ENCODE measurements at regions not wholly inside any gene's neighbourhood (a gene's known extent, or its start where the extent isn't known, plus 50 kb on each side); places are given as distances from the start of the nearest gene placed in this dataset.

DNA sequence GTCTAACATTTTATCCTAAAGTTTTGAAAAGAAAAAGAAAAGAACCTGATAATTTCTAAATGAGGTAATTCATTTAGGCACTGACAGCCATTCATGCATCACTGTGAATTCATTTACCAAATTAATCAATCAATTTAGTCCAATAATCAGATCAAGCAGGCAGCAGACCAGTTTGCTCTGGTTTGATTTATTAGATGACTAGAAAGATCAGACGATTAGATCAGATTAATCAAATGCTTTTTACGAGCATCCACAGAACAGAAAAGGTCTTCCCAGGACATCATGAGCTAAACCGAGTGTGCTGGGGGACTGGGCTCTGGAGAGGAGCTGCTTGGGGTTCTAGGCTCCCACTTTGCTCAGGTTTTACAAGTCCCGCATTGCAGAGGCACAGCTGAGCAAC lies 226.5 kb upstream of the MYO3A start:
- no peaks in the 10 kb centered on the region for H3K9me3 ChIP-seq (ENCODE audit: insufficient read depth, low read length)
- H3K4me2 ChIP-seq (ENCODE audit: low read length), result no peak overlapping the region
- TF ChIP-seq, protein P1, sequence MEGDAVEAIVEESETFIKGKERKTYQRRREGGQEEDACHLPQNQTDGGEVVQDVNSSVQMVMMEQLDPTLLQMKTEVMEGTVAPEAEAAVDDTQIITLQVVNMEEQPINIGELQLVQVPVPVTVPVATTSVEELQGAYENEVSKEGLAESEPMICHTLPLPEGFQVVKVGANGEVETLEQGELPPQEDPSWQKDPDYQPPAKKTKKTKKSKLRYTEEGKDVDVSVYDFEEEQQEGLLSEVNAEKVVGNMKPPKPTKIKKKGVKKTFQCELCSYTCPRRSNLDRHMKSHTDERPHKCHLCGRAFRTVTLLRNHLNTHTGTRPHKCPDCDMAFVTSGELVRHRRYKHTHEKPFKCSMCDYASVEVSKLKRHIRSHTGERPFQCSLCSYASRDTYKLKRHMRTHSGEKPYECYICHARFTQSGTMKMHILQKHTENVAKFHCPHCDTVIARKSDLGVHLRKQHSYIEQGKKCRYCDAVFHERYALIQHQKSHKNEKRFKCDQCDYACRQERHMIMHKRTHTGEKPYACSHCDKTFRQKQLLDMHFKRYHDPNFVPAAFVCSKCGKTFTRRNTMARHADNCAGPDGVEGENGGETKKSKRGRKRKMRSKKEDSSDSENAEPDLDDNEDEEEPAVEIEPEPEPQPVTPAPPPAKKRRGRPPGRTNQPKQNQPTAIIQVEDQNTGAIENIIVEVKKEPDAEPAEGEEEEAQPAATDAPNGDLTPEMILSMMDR (IDR thresholded peaks at IDR 0.05; ENCODE audit: low read depth, low read length), result no peak
- no peak for TF ChIP-seq EZH2phosphoT487 (IDR thresholded peaks at IDR 0.05; ENCODE audit: low read depth)
- no peak overlapping the region for H3K4me3 ChIP-seq (ENCODE audit: low read length)
- H3K4me1 ChIP-seq (ENCODE audit: low read length), result no peaks in the 10 kb centered on the region
- no peaks in the 10 kb centered on the region for H3K79me2 ChIP-seq (ENCODE audit: low read length)
- no peaks in the 10 kb centered on the region for H3K27me3 ChIP-seq (ENCODE audit: low read depth, low read length)
- H2AFZ ChIP-seq (ENCODE audit: low read depth, low read length), result no peak overlapping the region
- H3K9ac ChIP-seq (ENCODE audit: low read length), result no peak overlapping the region
- no peaks in the 10 kb centered on the region for H3K36me3 ChIP-seq (replicated peaks; ENCODE audit: low read depth, low read length)
- no peak overlapping the region for H3K27ac ChIP-seq (ENCODE audit: low read length)
- no peaks in the 10 kb centered on the region for H4K20me1 ChIP-seq (ENCODE audit: insufficient read depth, low read length)

GRCh38 chr10:25707976-25708671 lies 225.9 kb upstream of the MYO3A start:
- no peaks in the 10 kb centered on the region for H3K27me3 ChIP-seq (ENCODE audit: low read depth, low read length)
- no peak overlapping the region for H3K9ac ChIP-seq (ENCODE audit: low read length)
- no peaks in the 10 kb centered on the region for H3K36me3 ChIP-seq (replicated peaks; ENCODE audit: low read depth, low read length)
- H3K4me1 ChIP-seq (ENCODE audit: low read length), result no peaks in the 10 kb centered on the region
- no peaks in the 10 kb centered on the region for H3K9me3 ChIP-seq (ENCODE audit: insufficient read depth, low read length)
- no peak for TF ChIP-seq EZH2phosphoT487 (IDR thresholded peaks at IDR 0.05; ENCODE audit: low read depth)
- TF ChIP-seq, protein P1 (IDR thresholded peaks at IDR 0.05; ENCODE audit: low read depth, low read length), result no peak
- H4K20me1 ChIP-seq (ENCODE audit: insufficient read depth, low read length), result no peaks in the 10 kb centered on the region
- H3K4me2 ChIP-seq (ENCODE audit: low read length), result no peak overlapping the region
- H3K79me2 ChIP-seq (ENCODE audit: low read length), result no peaks in the 10 kb centered on the region
- H3K27ac ChIP-seq (ENCODE audit: low read length), result no peak overlapping the region
- no peak overlapping the region for H2AFZ ChIP-seq (ENCODE audit: low read depth, low read length)
- no peak overlapping the region for H3K4me3 ChIP-seq (ENCODE audit: low read length)

DNA sequence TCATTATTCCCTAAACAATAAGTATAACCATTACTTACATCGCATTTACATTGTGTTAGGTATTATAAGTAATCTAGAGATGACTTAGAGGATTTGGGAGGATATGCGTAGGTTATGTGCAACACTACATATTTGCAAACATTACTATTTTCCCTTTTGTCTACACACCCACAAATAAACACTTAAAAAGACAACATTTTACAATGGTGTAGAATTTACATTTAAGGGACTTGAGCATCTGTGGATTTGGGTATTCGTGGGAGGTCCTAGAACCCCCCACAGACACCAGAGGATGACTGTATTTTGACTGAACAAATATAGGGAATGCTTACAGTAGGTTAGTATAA lies 220.2 kb upstream of the MYO3A start:
- Histone ChIP-seq H3K4me1 (ENCODE audit: low read length) (no peaks in the 10 kb centered on the region), H3K4me2 (ENCODE audit: low read length) (no peak overlapping the region), H3K36me3 (replicated peaks; ENCODE audit: low read depth, low read length) (no peaks in the 10 kb centered on the region), H3K27ac (ENCODE audit: low read length) (no peak overlapping the region), H2AFZ (ENCODE audit: low read depth, low read length) (no peak overlapping the region), H3K9me3 (ENCODE audit: insufficient read depth, low read length) (no peaks in the 10 kb centered on the region), H4K20me1 (ENCODE audit: insufficient read depth, low read length) (no peaks in the 10 kb centered on the region), H3K27me3 (ENCODE audit: low read depth, low read length) (no peaks in the 10 kb centered on the region), H3K4me3 (ENCODE audit: low read length) (no peak overlapping the region), H3K79me2 (ENCODE audit: low read length) (no peaks in the 10 kb centered on the region), H3K9ac (ENCODE audit: low read length) (no peak overlapping the region)
- no peak for TF ChIP-seq EZH2phosphoT487 (IDR thresholded peaks at IDR 0.05; ENCODE audit: low read depth)
- TF ChIP-seq, protein P1 (IDR thresholded peaks at IDR 0.05; ENCODE audit: low read depth, low read length), result no peak

- Histone ChIP-seq H2AFZ (ENCODE audit: low read depth, low read length) (no peak overlapping the region), H4K20me1 (ENCODE audit: insufficient read depth, low read length) (no peaks in the 10 kb centered on the region), H3K4me1 (ENCODE audit: low read length) (no peaks in the 10 kb centered on the region), H3K9ac (ENCODE audit: low read length) (no peak overlapping the region), H3K27me3 (ENCODE audit: low read depth, low read length) (no peaks in the 10 kb centered on the region), H3K36me3 (replicated peaks; ENCODE audit: low read depth, low read length) (no peaks in the 10 kb centered on the region), H3K79me2 (ENCODE audit: low read length) (no peaks in the 10 kb centered on the region), H3K9me3 (ENCODE audit: insufficient read depth, low read length) (no peaks in the 10 kb centered on the region), H3K4me3 (ENCODE audit: low read length) (no peak overlapping the region), H3K4me2 (ENCODE audit: low read length) (no peak overlapping the region), H3K27ac (ENCODE audit: low read length) (no peak overlapping the region)
- no peak for TF ChIP-seq EZH2phosphoT487 (IDR thresholded peaks at IDR 0.05; ENCODE audit: low read depth)
- TF ChIP-seq, protein P1 (IDR thresholded peaks at IDR 0.05; ENCODE audit: low read depth, low read length), result no peak
Measured at GRCh38 chr10:25724241-25724640, 209.8 kb upstream of the MYO3A start.
